Left kidney (tissue), 1 donor: ENCODE measurements at regions not wholly inside any gene's neighbourhood (a gene's known extent, or its start where the extent isn't known, plus 50 kb on each side); places are given as distances from the start of the nearest gene placed in this dataset.
"Not testable (repeated sequence)": the region's sequence is repeated elsewhere in the genome, so short reads cannot be mapped to it uniquely, and the experiment has no call there.

Source experiments
- DNase-seq: peaks from one replicate; pipeline ENCODE4 v3.0.0-alpha.2; 2013

- no peak for DNase-seq
Observed at GRCh38 chr16:59614466-59615240, 880.5 kb upstream of the GOT2 start.

- DNase-seq: not testable (repeated sequence)
Observed at GRCh38 chr16:59612910-59613620, 878.9 kb upstream of the GOT2 start.

GRCh38 chr16:59612094-59612493 lies 878.0 kb upstream of the GOT2 start:
- DNase-seq: no peak

- DNase-seq: no peak
Observed at GRCh38 chr16:59611556-59611955, 877.4 kb upstream of the GOT2 start.

GRCh38 chr16:59605706-59606105 lies 871.6 kb upstream of the GOT2 start:
- DNase-seq: no peak

DNA sequence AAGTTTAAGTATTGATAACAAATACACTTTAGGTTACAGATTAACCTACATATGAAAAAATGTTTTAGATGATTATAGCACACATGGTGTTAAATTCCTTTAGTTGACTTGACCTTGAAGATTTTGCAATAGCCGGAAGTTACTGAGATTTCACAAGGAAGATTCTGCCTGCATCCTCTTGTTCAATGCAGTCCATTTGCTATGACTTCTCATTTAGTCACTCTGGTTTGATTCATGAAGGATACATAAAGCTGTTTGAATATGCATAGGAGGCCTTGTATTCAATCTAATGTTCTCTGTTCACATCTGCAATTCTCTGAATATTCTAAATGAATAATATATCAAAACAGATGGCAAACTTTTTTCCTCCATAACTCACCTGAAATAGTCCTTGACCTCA lies 870.2 kb upstream of the GOT2 start:
- no peak for DNase-seq

- no peak for DNase-seq
Observed at GRCh38 chr16:59601452-59601851, 867.3 kb upstream of the GOT2 start.

DNA sequence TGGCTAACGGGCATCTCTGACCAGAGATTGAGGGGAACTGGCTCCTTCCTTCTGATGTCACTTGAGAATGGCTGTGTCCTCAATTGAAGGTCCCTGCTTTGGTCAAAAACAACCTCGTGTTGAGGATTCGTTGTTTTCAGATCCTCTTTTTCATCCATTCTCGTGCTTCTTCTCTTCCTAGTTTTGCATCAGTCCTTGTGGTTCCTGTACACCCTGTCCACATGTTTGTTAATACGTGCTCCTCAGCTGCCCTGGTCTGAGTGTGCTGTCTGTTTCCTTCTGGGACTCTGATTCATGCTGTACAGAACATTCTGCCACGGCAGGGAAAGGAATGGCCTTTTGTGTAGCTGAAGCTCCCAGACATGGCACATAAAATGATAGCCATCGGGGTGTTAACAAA lies 863.2 kb upstream of the GOT2 start:
- no peak for DNase-seq

DNA sequence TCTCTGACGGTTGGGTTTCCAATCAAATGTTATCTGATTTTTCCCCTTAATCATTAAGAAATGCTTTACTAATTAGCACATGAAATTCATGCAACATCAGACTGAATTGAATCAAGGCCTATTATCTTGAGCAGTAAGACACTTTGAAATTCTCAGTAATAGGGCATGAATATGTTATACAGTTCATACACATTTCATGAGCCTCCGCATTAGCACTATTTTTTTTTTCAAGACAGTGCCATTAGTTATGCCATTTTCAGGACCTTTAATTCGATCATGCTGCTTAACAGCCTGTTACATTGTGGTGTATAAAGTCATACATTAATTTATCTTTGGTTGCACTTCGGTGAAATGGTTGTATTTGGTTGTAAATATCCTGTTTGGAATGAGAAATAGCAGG lies 862.6 kb upstream of the GOT2 start:
- DNase-seq: no peak

DNA sequence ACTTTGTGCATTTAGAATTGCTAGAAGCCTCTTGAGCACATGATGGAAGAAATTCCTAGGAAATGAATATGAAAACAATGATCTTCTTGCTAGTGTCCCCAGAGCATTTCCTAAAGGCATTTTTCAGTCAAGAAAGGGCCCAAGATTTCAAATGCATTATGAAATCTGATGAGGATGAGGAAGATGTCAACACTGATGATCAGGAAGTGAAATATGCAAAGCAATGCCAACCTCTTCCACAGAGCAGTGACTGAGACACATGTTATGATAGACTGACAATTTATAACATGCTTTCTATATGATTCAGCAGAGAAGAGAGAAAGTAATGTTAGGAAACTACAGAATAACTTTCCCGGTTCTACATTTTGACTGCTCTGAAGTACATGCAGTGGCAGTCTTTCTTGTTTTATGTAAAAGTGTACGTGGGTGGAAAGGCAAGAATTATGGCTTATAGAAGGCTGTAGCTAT lies 859.1 kb upstream of the GOT2 start:
- no peak for DNase-seq

DNA sequence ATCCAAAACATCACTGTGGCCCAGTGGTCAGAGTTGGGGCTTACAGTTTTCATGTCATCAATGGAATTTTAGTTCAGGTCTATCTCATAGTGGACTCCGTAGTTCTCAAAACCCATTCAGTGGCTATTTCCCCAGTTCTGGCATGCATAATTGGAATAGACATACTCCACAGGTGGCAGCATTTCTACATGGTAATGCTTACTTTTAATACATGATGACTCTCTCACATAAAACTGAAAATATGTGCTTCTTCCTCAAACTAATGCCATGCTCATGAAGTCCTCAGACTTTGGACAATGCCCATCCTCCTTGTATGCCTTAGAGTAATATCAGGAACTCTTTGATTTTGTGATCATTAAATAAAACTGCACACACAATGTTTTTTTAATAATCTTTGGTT lies 857.4 kb upstream of the GOT2 start:
- no peak for DNase-seq

DNA sequence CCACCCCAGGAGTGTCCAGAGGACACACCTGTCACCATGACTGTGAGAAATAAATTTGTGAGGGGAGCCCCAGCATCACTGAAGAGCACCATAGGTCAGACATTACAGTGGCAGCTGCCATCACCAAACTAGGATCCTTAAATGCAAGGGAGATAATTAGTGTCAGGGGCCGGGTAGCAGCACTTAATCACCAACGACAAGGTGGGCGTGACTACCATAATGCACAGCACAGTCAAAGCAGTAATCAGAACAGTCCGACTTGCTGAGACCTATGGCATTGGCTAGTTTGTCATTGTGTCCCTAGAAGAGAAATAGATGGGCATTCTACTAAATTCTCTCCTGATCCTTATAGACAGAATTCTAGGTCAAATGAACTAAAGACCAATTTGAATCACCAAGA lies 856.7 kb upstream of the GOT2 start:
- DNase-seq: no peak

GRCh38 chr16:59586331-59586730 lies 852.2 kb upstream of the GOT2 start:
- DNase-seq: no peak

GRCh38 chr16:59574296-59574695 lies 840.2 kb upstream of the GOT2 start:
- DNase-seq: no peak

DNA sequence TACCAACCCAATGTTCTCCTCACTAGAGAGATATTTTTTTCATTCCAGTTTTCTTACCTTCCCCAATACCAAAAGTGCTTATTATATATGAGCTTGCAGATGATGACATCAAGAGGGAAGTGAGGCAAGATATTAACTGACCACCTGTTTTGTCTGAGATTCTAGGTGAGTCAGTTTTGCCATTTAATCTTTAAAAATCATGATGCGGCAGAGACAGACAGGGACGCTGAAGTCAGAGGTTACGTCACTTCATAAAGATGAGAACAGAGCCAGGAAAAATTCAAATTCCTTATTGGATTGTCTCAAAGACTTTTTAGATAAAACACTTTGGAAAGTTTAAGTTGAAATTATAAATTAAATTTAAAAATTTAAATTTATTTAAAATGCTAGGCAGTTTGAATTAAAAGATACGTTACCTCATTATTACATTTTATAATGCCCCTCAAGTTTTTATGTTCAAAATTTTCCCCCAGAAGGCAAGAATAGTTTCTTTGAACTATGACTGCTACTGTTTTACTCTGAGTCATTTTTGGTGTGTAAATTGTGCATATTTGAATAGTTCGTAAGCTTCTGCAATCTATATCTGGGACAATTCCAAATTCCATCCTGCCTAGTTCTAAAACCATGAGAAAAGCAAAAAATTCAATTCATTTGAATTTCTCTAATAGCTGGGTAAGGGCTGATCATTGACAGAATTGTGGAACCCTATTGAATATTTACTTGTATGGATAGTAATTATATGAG lies 839.6 kb upstream of the GOT2 start:
- no peak for DNase-seq

DNA sequence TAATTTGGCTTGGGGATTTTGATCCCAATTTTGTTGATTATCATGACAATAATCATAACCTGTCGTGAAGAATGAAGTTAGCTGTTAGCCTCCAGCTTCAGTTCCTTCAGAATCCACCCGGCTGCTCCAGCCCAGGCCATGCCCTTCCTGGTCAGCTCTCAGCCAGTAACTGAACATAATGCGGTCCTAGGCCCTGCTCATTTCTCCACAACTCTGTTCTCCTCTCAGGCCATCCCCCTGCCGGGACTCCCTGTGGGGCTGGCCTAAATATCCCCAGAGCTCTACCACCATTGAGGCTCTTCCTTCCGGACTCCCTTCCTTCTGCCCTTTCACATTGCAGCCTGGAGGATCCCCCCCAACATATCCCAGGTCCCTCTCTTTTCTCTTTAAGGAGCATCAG lies 833.4 kb upstream of the GOT2 start:
- DNase-seq: no peak

DNA sequence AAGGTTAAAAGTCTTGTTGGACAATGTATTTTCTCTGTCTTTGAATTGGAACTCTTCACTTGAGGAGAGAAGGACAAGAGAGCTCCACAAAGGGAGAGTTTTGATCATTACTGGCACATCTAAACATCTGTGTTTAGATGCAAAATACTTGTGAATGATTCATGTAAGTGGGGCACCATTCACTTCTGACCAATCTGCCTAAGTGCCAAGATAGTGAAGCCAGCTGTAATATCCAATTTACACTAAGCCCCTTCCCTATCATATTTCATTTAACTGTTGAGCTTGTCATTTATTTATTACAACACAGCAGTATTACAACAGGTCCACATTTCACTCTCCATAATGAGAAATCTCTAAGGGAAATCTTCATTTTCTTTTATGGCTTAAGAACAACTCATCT lies 832.3 kb upstream of the GOT2 start:
- no peak for DNase-seq

GRCh38 chr16:59558679-59559078 lies 824.6 kb upstream of the GOT2 start:
- no peak for DNase-seq

GRCh38 chr16:59552164-59552563 lies 818.0 kb upstream of the GOT2 start:
- DNase-seq: no peak

- DNase-seq: no peak
Observed at GRCh38 chr16:59545721-59546120, 811.6 kb upstream of the GOT2 start.

DNA sequence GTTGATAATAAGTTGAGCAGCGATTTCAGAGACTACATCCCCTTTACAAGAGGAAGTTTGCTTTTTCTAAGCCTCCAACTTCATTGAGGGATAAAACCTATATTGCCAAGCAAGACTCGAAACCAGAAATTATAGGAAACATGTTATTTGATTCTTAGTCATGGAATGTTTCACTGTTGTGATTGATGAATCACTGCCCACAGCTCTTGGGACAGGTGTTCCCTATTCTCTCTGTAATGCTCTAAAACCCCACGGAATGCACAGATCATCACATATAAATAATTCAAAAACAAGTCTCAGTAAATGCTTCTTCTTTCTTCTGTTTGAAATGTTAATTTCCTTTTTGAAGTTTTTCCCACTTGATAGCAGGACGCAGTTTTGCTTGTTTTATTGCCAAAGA lies 809.5 kb upstream of the GOT2 start:
- no peak for DNase-seq

- no peak for DNase-seq
Observed at GRCh38 chr16:59540621-59541020, 806.5 kb upstream of the GOT2 start.

DNA sequence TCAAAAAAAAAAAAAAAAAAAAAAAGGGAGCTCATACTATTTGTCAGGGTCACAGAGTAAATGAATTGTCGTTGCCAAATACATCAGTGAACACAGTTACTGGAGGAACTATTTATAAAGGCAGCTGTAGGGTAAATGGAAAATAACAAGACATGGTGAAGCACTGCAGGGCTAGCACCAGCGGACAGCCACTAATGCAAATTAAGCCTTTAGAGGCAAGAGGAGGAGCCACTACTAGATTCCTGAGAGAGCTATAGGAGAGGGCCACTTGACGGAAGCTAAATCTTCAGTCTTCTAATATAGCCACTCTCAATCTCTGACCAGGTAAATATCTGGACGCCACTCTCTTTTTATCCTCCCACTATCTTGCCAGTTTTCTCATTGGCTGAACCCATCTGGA lies 801.2 kb upstream of the GOT2 start:
- no peak for DNase-seq
